C4-2B (cell line): ENCODE measurements at regions not wholly inside any gene's neighbourhood (a gene's known extent, or its start where the extent isn't known, plus 50 kb on each side); places are given as distances from the start of the nearest gene placed in this dataset.

Experiments used
- ZFX ChIP-seq: fragments of 450-650 bp; IDR thresholded peaks from 2 replicates; pipeline ENCODE4 v1.6.1; 2017
- TF ChIP-seq, protein P1 (sequence below): fragments of 450-650 bp; conservative IDR thresholded peaks from 2 replicates; pipeline ENCODE4 v1.5.1; 2017; ENCODE audit warnings: mild to moderate bottlenecking

DNA sequence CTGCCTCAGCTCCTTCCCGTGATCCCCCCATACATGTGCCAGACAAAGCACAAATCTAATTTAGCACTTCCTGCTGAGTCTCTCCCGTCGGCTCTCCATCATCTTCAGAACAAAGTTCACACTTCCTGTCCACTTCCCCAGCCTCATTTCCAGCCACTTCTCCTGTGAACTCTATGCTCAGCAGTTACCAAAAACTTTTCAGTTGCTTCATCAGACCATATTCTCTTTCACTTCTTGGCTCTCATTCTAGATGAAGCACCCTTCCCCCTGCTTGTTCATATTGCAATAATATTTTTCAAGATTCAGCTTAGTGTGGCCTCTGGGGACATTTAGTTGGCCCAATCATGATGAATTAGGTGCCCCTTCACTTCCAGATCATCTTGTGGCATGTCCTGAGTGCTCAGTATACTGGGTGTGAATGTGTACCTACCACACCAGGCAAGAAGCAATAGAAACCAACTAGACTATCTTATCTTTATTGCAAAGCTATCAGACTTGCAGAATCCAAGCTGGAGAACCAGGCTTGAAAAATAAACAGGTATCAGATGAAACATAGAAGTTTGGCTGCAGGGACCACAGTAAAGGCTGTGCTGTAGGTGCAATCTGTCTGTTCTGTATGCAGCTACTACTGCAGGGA, 115.8 kb downstream of the NXPE2 start:
- TF ChIP-seq, protein P1, sequence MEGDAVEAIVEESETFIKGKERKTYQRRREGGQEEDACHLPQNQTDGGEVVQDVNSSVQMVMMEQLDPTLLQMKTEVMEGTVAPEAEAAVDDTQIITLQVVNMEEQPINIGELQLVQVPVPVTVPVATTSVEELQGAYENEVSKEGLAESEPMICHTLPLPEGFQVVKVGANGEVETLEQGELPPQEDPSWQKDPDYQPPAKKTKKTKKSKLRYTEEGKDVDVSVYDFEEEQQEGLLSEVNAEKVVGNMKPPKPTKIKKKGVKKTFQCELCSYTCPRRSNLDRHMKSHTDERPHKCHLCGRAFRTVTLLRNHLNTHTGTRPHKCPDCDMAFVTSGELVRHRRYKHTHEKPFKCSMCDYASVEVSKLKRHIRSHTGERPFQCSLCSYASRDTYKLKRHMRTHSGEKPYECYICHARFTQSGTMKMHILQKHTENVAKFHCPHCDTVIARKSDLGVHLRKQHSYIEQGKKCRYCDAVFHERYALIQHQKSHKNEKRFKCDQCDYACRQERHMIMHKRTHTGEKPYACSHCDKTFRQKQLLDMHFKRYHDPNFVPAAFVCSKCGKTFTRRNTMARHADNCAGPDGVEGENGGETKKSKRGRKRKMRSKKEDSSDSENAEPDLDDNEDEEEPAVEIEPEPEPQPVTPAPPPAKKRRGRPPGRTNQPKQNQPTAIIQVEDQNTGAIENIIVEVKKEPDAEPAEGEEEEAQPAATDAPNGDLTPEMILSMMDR, result no peak
- TF ChIP-seq ZFX, result no peak
